ENCODE measurements at regions not wholly inside any gene's neighbourhood (a gene's known extent, or its start where the extent isn't known, plus 50 kb on each side); places are given as distances from the start of the nearest gene placed in this dataset.

GRCh38 chr10:10438335-10439100, 579.2 kb upstream of the CELF2 start:
- DNase-seq (ENCODE audit: low read depth in 2 of 3, low spot score in 1 of 3): no peak

DNA sequence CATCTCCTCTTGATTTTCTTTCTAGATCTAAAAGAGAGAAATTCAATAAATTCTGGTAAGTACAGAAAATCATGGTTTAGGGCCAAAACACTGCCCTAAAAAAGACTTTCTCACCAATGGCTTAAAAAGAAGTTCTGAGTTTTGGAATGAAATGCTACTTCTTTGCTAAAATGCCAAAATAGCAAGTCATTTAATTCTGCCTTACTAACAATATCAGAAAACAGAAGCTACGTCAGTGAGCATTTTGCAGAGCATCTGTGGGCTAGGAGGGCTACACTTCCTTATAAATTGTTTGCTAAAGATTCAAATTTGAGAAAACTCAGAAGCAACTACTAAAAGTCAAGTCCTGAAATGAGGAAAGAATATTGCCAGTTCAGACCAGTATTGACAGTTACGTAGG, 560.8 kb upstream of the CELF2 start:
- no peak for DNase-seq (ENCODE audit: low read depth in 2 of 3, low spot score in 1 of 3)

- no peak for DNase-seq (ENCODE audit: low read depth in 2 of 3, low spot score in 1 of 3)
Observed at GRCh38 chr10:10460451-10460850, 557.2 kb upstream of the CELF2 start.

GRCh38 chr10:10462151-10462941, 555.3 kb upstream of the CELF2 start:
- DNase-seq (ENCODE audit: low read depth in 2 of 3, low spot score in 1 of 3): no peak

GRCh38 chr10:10471758-10472157, 545.9 kb upstream of the CELF2 start:
- DNase-seq (ENCODE audit: low read depth in 2 of 3, low spot score in 1 of 3): no peak

- DNase-seq (ENCODE audit: low read depth in 2 of 3, low spot score in 1 of 3): no peak
Observed at GRCh38 chr10:10475812-10476211, 541.9 kb upstream of the CELF2 start.

DNA sequence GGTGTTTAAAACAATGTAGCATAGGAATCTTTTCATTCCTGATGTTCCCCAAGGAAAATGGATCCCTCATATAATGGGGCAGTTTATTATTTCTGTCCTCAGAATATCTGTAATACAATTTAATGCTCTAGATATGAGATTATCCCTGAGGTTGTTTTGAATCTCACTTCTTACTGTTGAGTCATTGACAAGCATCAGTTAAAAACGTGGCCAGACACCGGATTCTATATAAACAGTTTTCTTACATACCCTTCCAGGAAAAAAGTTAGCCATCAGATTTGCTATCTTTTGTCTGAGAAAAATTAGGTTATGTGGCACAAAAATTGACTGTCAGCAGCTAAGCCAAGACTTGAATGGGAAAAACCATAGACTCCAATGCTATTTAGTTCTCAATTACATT, 539.8 kb upstream of the CELF2 start:
- DNase-seq (ENCODE audit: low read depth in 2 of 3, low spot score in 1 of 3): no peak

GRCh38 chr10:10479465-10479864, 538.2 kb upstream of the CELF2 start:
- no peak for DNase-seq (ENCODE audit: low read depth in 2 of 3, low spot score in 1 of 3)

GRCh38 chr10:10482613-10483012, 535.1 kb upstream of the CELF2 start:
- no peak for DNase-seq (ENCODE audit: low read depth in 2 of 3, low spot score in 1 of 3)

DNA sequence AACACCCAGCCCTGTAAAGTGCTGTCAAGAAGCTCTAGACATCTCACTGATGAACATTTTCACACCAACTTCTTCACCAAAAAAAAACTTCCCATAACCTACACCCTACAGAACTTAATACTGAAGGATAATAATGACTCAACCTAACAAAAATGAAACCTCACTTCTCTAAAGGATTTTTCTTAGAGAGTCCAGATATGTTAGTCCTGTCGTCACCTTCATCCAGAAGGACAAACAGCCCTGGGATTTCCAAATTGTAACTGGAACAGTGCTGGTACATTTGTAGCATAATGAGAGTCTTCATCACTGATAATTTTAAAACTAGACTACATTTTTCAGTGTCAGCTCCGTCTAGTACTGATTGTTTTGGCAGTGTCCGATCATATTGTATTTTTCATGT, 528.6 kb upstream of the CELF2 start:
- no peak for DNase-seq (ENCODE audit: low read depth in 2 of 3, low spot score in 1 of 3)

DNA sequence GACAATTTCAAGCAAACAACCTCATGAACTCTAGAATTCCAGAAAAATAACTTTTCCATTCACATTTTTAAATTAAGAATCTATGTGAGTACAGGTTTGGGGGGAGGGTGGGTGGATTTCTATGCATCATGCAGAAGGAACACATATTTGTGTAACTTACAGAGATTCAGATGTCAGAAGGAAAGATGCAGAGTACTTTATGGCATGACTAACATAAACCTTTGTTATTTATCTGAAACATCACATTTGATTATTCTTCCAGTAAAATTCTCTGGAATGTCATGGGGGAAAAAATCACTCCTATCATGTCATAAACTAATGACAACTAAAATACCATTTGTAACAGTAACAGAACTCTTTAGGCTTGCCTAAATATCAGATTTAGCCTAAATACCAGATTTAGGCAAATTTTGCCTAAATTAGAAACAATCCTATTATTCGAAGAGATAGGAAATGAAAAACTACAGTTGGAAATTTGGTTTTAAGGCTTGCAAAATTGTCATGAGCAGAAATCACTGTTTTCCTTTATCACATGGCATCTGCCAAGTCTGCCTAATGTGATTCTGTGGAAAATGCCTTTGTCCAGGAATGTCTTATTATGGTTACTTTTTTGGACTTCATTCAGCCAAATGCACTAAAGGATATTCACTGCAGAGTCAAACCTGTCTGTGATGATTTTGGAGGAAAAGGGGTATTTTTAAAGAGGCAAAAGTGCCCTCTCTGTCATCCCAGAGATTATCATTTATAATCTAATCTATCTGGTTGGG, 527.7 kb upstream of the CELF2 start:
- no peak for DNase-seq (ENCODE audit: low read depth in 2 of 3, low spot score in 1 of 3)

- DNase-seq (ENCODE audit: low read depth in 2 of 3, low spot score in 1 of 3): no peak
Observed at GRCh38 chr10:10490581-10490980, 527.1 kb upstream of the CELF2 start.

DNA sequence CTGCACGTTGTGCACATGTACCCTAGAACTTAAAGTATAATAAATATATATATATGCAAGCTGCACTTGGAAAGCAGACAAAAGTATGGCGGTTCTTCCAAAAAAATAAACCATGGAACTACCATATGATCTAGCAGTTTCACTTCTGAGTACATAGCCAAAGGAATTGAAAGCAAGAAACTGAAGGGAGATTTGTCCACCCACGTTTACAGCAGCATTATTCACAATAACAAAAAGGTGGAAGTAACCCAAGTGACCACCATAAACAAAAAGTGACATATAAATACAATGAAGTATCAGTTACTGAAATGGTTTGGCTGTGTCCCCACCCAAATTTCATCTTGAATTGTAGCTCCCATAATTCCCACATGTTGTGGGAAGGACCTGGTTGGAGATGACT, 525.3 kb upstream of the CELF2 start:
- DNase-seq (ENCODE audit: low read depth in 2 of 3, low spot score in 1 of 3): no peak

- no peak for DNase-seq (ENCODE audit: low read depth in 2 of 3, low spot score in 1 of 3)
Observed at GRCh38 chr10:10493833-10494232, 523.8 kb upstream of the CELF2 start.

- DNase-seq (ENCODE audit: low read depth in 2 of 3, low spot score in 1 of 3): no peak
Observed at GRCh38 chr10:10497245-10497644, 520.4 kb upstream of the CELF2 start.

GRCh38 chr10:10498781-10499180, 518.9 kb upstream of the CELF2 start:
- DNase-seq (ENCODE audit: low read depth in 2 of 3, low spot score in 1 of 3): no peak

DNA sequence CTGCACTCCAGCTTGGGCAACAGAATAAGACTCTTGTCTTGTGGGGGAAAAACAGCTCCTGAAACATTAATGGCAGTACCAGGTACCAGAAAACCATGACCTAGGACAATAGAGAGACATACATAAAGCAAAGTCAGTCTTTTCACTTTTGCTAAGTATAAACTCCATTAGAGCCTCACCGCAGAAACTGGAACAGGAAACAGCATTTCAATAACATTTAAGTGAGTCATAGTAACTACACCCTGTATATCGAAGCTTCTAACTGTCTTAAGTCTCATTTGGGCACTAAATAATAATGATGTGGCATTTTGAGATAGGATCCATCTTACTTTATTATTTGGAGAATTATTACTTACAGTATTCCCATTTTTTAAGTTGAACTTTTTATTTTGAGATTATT, 517.8 kb upstream of the CELF2 start:
- DNase-seq (ENCODE audit: low read depth in 2 of 3, low spot score in 1 of 3): no peak

DNA sequence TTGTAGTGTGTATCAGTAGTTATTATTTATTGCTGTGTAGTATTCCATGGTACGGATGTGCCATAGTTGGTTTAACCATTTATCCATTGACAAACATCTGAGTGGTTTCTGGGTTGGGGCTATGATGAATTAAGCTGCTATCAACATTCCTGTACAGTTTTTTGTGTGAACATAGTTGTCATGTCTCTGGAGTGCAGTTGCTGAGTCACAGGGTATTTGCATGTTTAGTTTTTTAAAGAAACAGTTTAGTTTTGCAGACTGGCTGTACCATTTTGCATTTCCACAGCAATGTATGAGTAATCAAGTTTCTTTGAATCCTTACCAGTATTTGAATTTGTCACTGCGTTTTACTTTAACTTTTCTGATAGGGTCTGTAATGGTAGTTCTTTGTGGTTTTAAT, 516.7 kb upstream of the CELF2 start:
- no peak for DNase-seq (ENCODE audit: low read depth in 2 of 3, low spot score in 1 of 3)

GRCh38 chr10:10503772-10504171, 513.9 kb upstream of the CELF2 start:
- DNase-seq (ENCODE audit: low read depth in 2 of 3, low spot score in 1 of 3): no peak

DNA sequence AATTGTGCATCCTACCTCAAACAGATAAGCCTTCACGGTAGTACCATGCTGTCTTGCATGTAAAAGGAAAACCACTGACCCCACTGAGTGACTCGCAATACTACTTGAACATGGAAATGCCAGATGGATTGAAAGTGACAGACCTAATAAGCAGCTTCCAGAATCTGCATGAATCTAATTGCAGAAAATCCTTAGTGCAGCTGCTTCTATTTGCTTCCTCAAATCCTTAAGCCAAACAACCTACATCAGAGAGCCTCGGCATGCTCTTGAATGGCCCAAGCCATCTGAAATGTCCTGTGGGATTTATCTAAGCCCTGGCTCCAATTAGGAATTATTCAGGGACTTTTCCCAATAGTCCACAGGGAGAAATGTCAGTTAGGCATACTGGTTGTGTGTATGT, 509.5 kb upstream of the CELF2 start:
- DNase-seq (ENCODE audit: low read depth in 2 of 3, low spot score in 1 of 3): no peak

DNA sequence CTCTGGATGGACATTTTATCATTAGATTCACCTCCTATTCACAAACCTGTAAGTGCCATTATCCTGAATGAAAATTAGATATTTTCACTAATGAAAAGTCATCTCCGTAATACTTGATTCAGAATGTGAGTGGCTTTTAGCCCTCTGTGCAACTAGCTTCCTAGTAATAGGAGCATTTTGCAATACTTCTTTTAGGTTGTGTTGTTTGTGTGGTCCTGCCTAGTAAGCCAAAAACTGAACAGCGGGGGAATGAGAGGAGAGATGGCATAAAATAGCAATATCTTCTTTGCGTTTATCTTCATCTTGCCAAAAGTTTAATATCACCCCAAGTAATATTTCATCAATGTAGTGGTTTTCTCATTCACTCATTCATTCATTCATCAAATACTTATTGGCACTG, 507.5 kb upstream of the CELF2 start:
- no peak for DNase-seq (ENCODE audit: low read depth in 2 of 3, low spot score in 1 of 3)

- no peak for DNase-seq (ENCODE audit: low read depth in 2 of 3, low spot score in 1 of 3)
Observed at GRCh38 chr10:10513067-10513466, 504.6 kb upstream of the CELF2 start.

Data from stimulated activated CD4-positive, alpha-beta T cell treated with anti-CD3 and anti-CD28 coated beads, Interleukin-12 subunit alpha, Interleukin-12 subunit beta, amount 100 ng/mL, for 48 hours (primary cell).